ENCODE measurements at regions not wholly inside any gene's neighbourhood (a gene's known extent, or its start where the extent isn't known, plus 50 kb on each side); places are given as distances from the start of the nearest gene placed in this dataset.

- Histone ChIP-seq H3K4ac (ENCODE audit: low read depth, low read length) (no peak overlapping the region), H3K23me2 (ENCODE audit: insufficient read length, low read depth, low read length, poor library complexity, severe bottlenecking) (no peaks in the 10 kb centered on the region), H2BK12ac (ENCODE audit: insufficient read length, low read depth, low read length) (no peak overlapping the region), H3K79me2 (ENCODE audit: insufficient read depth, low read length) (no peaks in the 10 kb centered on the region), H4K91ac (ENCODE audit: insufficient read length, low read depth, low read length) (no peak overlapping the region), H3K23ac (ENCODE audit: insufficient read length, low read depth, low read length) (no peak overlapping the region), H2BK120ac (ENCODE audit: low read depth, low read length, poor library complexity, severe bottlenecking) (no peak overlapping the region), H3K9me3 (ENCODE audit: control insufficient read depth, low read depth, low read length) (no peaks in the 10 kb centered on the region), H3K56ac (ENCODE audit: insufficient read length, low read depth, low read length) (no peak overlapping the region), H3T11ph (ENCODE audit: low read length) (no peak overlapping the region), H4K5ac (ENCODE audit: insufficient read length, low read depth, low read length) (no peak overlapping the region), H3K79me1 (ENCODE audit: insufficient read depth, low read depth, low read length, poor library complexity, severe bottlenecking) (no peaks in the 10 kb centered on the region), H3K4me1 (ENCODE audit: insufficient read depth, low read length) (no peaks in the 10 kb centered on the region), H2BK15ac (ENCODE audit: low read depth, low read length) (no peak overlapping the region), H3K4me2 (ENCODE audit: insufficient read depth, insufficient read length, low read length) (no peak overlapping the region), H2AK5ac (ENCODE audit: insufficient read length, low read length) (no peak overlapping the region), H3K27ac (ENCODE audit: insufficient read length, low read depth, low read length) (no peak overlapping the region), H3K18ac (ENCODE audit: insufficient read length, low read depth, low read length) (no peak overlapping the region), H4K20me1 (ENCODE audit: control insufficient read depth, insufficient read depth, insufficient read length) (no peaks in the 10 kb centered on the region), H3K9ac (ENCODE audit: extremely low read depth, insufficient read length, low read length) (no peak overlapping the region), H3K14ac (ENCODE audit: insufficient read depth, low read length) (no peak overlapping the region), H4K8ac (replicated peaks; ENCODE audit: insufficient read length, low read depth, low read length) (no peak overlapping the region), H2BK5ac (ENCODE audit: insufficient read length, low read length) (no peak overlapping the region), H3K27me3 (ENCODE audit: insufficient read depth, low read length) (no peaks in the 10 kb centered on the region), H2BK20ac (ENCODE audit: low read depth, low read length, poor library complexity, severe bottlenecking) (no peak overlapping the region), H2AFZ (ENCODE audit: low read length) (no peak overlapping the region)
- Mint-ChIP-seq H3K27ac (no peak overlapping the region; a peak in 1 of 7 replicates), H3K9me3 (no peaks in the 10 kb centered on the region), H3K4me3 (no peak overlapping the region), H3K27me3 (ENCODE audit: low read depth) (no peaks in the 10 kb centered on the region), H3K4me1 (peaks cover 18% of the 10 kb centered on the region in 2 experiments), H3K36me3 (ENCODE audit: insufficient read depth in 1 of 3, low read depth in 3 of 3) (no peaks in the 10 kb centered on the region)
- no CpG with 5 or more reads among the region's 6 CpGs for WGBS (ENCODE audit: extremely low coverage, insufficient read length, low lambda C conversion rate)
- no peak for TF ChIP-seq CTCF (conservative IDR thresholded peaks at IDR 0.05)
- no peak for DNase-seq
Observed at GRCh38 chr6:6973721-6974120, 134.0 kb upstream of the RREB1 start.
